Left lung (tissue), 4 donors: ENCODE measurements at regions not wholly inside any gene's neighbourhood (a gene's known extent, or its start where the extent isn't known, plus 50 kb on each side); places are given as distances from the start of the nearest gene placed in this dataset.

Experiments
- ATAC-seq: fragments of 200-7000 bp; cut with Tn5 transposase; one replicate; pipeline ENCODE4 v1.9.1; 2020; ENCODE audit warnings: moderate library complexity
- DNase-seq, 4 donors: peaks; one replicate each; pipeline ENCODE4 v3.0.0-alpha.2; 2013 to 2020
- H3K27ac ChIP-seq, 2 donors: fragments of 200-600 bp; sonication (generic) in 1 of 2; one replicate each; pipeline versions ENCODE4 v1.5.0 to v1.8.0; 2020 to 2021
- H3K27me3 ChIP-seq, 2 donors: fragments of 200-600 bp; sonication (generic) in 1 of 2; one replicate each; pipeline versions ENCODE4 v1.5.0 to v1.8.0; 2020 to 2021
- H3K36me3 ChIP-seq, 2 donors: fragments of 200-600 bp; sonication (generic) in 1 of 2; one replicate each; pipeline versions ENCODE4 v1.5.0 to v1.8.0; 2020 to 2021
- H3K4me1 ChIP-seq, 2 donors: fragments of 200-600 bp; one replicate each; pipeline ENCODE4 v1.8.0; 2021
- H3K4me3 ChIP-seq, 2 donors: fragments of 200-600 bp; sonication (generic) in 1 of 2; one replicate each; pipeline versions ENCODE4 v1.5.0 to v1.8.0; 2020 to 2021; ENCODE audit warnings: mild to moderate bottlenecking in 1 of 2
- H3K9me3 ChIP-seq, 2 donors: fragments of 200-600 bp; sonication (generic) in 1 of 2; one replicate each; pipeline versions ENCODE4 v1.5.0 to v1.8.0; 2020 to 2021
- intact Hi-C, 2 donors: fragments of 100-400 bp; cut with DNase I; formaldehyde crosslinking; loops; one replicate each; pipeline versions ENCODE4 v1.11.2 to v1.14.2; 2022
- TF ChIP-seq, protein P1 (sequence below), 2 donors: fragments of 200-600 bp; sonication (generic) in 1 of 2; IDR thresholded peaks; one replicate each; pipeline versions ENCODE4 v1.5.0 to v1.8.0; 2021; ENCODE audit warnings: antibody characterized with exemption in 2 of 2
- donor health status: DM: no; HTN: yes; CAD: no.
- donor health status: DM: no; HTN: no; CAD: no.

DNA sequence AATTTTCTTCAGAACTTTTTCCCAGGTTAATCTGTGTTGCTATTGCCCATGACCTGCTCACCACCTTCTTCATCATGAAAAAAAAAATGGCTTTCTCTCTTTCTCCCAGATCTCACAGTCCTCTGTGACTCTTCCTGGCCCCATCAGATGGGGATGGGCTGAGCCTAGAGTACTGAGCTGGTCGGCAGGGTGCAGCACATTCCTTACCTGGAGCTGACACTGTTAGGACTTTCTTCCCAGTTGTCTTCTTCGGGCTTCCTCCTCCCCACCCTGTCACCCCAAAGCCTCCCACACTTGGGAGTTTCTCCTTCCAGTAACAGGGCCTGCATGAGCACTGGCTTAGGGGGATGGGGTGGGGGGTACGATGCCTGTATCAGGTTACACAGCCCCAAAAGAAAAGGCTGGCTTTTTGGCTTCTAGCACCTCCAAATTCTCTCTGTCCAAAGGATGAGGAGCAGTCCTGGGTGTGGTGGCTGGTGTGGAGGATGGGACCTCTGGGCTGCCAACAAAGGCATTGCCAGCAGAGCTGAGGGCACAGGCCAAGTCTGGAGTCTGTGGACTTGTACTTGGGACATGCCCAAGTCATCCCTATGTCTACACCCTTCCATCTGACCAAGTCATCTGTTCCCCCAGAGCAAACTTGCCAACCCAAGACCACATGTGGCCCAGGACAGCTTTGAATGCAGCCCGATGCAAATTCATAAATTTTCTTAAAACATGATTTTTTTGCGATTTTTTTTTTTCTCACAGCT lies 68.0 kb upstream of the HSPA9 start:
- Histone ChIP-seq H3K4me3 (no peak overlapping the region), H3K27ac (no peak overlapping the region), H3K4me1 (no peaks in the 10 kb centered on the region), H3K9me3 (no peaks in the 10 kb centered on the region), H3K27me3 (peaks cover 0 to 18% of the 10 kb centered on the region in 2 donors), H3K36me3 (no peaks in the 10 kb centered on the region)
- DNase-seq (peak in 1 of 4 donors; percentile 29), ATAC-seq (no peak)
- intact Hi-C loops = no loop called here
- TF ChIP-seq, protein P1, sequence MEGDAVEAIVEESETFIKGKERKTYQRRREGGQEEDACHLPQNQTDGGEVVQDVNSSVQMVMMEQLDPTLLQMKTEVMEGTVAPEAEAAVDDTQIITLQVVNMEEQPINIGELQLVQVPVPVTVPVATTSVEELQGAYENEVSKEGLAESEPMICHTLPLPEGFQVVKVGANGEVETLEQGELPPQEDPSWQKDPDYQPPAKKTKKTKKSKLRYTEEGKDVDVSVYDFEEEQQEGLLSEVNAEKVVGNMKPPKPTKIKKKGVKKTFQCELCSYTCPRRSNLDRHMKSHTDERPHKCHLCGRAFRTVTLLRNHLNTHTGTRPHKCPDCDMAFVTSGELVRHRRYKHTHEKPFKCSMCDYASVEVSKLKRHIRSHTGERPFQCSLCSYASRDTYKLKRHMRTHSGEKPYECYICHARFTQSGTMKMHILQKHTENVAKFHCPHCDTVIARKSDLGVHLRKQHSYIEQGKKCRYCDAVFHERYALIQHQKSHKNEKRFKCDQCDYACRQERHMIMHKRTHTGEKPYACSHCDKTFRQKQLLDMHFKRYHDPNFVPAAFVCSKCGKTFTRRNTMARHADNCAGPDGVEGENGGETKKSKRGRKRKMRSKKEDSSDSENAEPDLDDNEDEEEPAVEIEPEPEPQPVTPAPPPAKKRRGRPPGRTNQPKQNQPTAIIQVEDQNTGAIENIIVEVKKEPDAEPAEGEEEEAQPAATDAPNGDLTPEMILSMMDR (IDR thresholded peaks at IDR 0.05) = no peak

DNA sequence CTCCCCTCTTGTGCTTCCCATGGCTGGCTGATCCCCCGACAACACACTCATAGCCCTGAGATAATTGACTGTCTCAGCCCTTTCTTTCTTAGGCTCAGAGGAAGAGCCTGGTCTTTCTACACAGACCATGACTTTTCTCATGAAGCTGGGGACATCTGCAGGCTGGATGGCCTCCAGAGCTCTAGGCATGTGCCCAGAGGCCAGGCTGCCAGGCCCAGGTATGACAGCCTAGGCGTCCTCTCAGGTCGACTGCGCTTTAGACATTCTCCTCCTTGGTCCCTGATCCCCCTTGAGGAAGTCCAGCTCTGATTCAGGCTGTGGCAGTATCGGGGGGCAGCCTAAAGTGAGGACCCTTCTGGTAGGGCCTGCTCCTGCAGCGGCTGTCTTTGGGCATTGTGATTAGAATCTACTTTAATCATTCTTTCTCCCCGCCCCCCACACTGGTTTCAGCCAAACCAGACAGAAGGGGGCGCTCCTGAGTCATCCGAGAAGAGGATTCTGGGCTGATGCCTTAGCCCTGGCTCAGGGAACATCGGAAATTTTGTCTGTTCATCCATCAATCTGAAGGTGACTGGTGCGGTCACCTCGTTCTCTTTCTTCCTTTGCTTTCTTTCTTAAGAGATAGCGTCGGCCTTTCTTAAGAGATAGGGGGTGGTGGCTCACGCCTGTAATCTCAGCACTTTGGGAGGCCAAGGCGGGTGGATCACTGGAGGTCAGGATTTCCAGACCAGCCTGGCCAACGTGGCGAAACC lies 66.5 kb upstream of the HSPA9 start:
- intact Hi-C loops = no loop called here
- TF ChIP-seq, protein P1 (IDR thresholded peaks at IDR 0.05) = peak; percentile 69 to 75
- peaks cover 0 to 5% of the 10 kb centered on the region in 2 donors for H3K27me3 ChIP-seq
- no peaks in the 10 kb centered on the region for H3K4me1 ChIP-seq
- no peaks in the 10 kb centered on the region for H3K9me3 ChIP-seq
- ATAC-seq = peak; percentile 78
- peak in 2 of 4 donors; percentile 33 to 56 for DNase-seq
- H3K36me3 ChIP-seq = no peaks in the 10 kb centered on the region
- H3K4me3 ChIP-seq = no peak overlapping the region
- H3K27ac ChIP-seq = no peak overlapping the region

DNA sequence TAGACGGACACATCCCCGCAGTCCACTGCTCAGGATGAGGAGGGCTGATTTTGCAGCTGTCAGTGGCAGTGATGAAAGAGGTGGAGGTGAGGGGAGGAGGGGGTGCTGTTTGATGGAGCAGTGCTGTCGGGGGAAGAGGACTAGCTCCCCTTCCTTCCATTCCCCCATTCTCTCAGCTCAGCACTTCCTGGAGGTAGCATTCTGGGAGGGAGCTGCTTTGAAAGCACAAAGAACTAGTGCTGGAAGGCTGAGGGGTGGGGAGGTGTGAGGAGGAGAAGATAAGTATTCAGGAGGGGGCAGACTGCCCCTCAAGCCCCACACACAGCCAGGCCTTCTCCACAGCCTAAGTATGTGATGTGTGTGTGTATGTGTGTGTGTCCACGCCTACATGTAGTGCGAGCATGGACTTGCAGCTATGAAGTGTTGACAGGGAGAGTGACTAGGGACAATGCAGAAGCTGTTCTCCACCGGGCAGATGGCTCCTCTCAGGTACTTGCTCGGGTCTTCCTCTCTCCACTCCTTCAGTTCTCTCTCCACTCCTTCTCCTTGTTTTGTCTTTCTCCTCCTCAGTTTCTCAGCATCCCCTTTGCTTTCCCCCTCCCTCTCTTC lies 65.5 kb upstream of the HSPA9 start:
- DNase-seq (no peak), ATAC-seq (no peak)
- no peak overlapping the region for H3K27ac ChIP-seq
- no peak overlapping the region for H3K4me3 ChIP-seq
- H3K36me3 ChIP-seq = no peaks in the 10 kb centered on the region
- intact Hi-C loops = no loop called here
- no peaks in the 10 kb centered on the region for H3K9me3 ChIP-seq
- TF ChIP-seq, protein P1 (IDR thresholded peaks at IDR 0.05) = no peak
- no peaks in the 10 kb centered on the region for H3K4me1 ChIP-seq
- H3K27me3 ChIP-seq = no peaks in the 10 kb centered on the region

DNA sequence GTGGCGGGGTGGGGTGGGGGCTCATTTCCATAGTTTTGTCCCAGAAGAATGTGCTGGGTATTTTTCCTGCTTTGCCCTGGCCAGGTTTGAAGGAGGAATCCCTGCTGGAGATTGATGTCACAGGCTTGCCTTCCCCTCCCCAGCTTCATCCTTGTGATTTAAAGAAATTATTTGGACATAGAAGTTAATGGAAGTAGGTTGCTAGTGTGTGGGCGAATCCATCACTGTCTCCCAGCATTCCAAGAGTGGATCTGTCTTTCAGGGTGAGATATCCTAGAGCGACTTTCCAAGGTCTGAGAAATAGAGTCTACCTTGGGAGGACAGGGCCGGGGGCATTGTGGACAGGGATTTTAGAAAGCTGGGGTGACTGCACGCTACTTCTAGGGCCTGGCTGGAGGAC lies 64.9 kb upstream of the HSPA9 start:
- H3K9me3 ChIP-seq = no peaks in the 10 kb centered on the region
- H3K36me3 ChIP-seq = no peaks in the 10 kb centered on the region
- H3K4me3 ChIP-seq = no peak overlapping the region
- no peak for ATAC-seq
- intact Hi-C loops = no loop called here
- no peaks in the 10 kb centered on the region for H3K27me3 ChIP-seq
- TF ChIP-seq, protein P1 (IDR thresholded peaks at IDR 0.05) = no peak
- DNase-seq = no peak
- no peak overlapping the region for H3K27ac ChIP-seq
- H3K4me1 ChIP-seq = no peaks in the 10 kb centered on the region

DNA sequence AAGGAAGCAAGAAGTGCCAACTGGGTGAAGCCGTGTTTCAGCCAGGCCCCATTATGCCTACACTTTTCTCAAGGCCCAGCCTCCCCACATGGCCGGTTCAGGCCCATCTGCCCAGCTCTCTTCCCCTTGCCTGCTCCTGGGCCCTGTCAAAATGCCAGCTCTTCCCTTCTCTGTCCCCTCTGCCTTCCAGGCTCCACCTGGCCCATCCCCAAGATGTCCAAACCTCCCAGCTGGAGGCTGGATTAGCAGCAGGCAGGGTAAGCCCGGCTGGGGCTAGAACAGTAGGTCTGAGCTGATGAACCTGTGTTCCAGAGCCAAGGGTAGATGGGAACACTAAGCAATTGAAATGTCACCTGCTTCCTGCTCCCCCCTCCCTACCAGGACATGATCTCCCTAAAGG lies 64.1 kb upstream of the HSPA9 start:
- Histone ChIP-seq H3K9me3 (no peaks in the 10 kb centered on the region), H3K36me3 (no peaks in the 10 kb centered on the region), H3K27me3 (no peaks in the 10 kb centered on the region), H3K4me1 (no peaks in the 10 kb centered on the region), H3K4me3 (no peak overlapping the region), H3K27ac (no peak overlapping the region)
- TF ChIP-seq, protein P1 (IDR thresholded peaks at IDR 0.05) = no peak
- no peak for DNase-seq
- ATAC-seq = no peak
- intact Hi-C loops = no loop called here
